ENCODE measurements at regions not wholly inside any gene's neighbourhood (a gene's known extent, or its start where the extent isn't known, plus 50 kb on each side); places are given as distances from the start of the nearest gene placed in this dataset.

GRCh38 chr16:64730261-64730660, 391.6 kb downstream of the CDH11 start:
- H3K4me1 ChIP-seq (ENCODE audit: insufficient read depth, low read length): no peaks in the 10 kb centered on the region
- no peak overlapping the region for H3K27ac ChIP-seq (ENCODE audit: low read depth, low read length)
- Mint-ChIP-seq H3K9me3 (peaks cover 0 to 34% (median 18%) of the 10 kb centered on the region in 8 donors), H3K4me3 (no peak overlapping the region), H3K4me1 (no peaks in the 10 kb centered on the region), H3K27me3 (no peaks in the 10 kb centered on the region), H3K27ac (no peak overlapping the region), H3K36me3 (no peaks in the 10 kb centered on the region)
- H3K9me3 ChIP-seq (ENCODE audit: control insufficient read depth in 1 of 2, low read length in 2 of 2): peaks cover 0 to 8% of the 10 kb centered on the region in 2 donors
- H3K36me3 ChIP-seq (ENCODE audit: insufficient read depth, low read length): no peaks in the 10 kb centered on the region
- intact Hi-C loops (cut with micrococcal nuclease): no loop called here
- DNase-seq: no peak
- no peak overlapping the region for H3K4me3 ChIP-seq (ENCODE audit: low read length in 2 of 2)
- ChIA-PET CTCF (ENCODE audit: partially characterized antibody) (no interaction called here), POLR2A (ENCODE audit: partially characterized antibody) (no interaction called here)
- H3K27me3 ChIP-seq (ENCODE audit: insufficient read depth, low read length): no peaks in the 10 kb centered on the region

- POLR2A ChIA-PET (ENCODE audit: partially characterized antibody): no interaction called here
- intact Hi-C loops (cut with micrococcal nuclease): no loop called here
Measured at GRCh38 chr16:64724339-64724738, 397.5 kb downstream of the CDH11 start.

DNA sequence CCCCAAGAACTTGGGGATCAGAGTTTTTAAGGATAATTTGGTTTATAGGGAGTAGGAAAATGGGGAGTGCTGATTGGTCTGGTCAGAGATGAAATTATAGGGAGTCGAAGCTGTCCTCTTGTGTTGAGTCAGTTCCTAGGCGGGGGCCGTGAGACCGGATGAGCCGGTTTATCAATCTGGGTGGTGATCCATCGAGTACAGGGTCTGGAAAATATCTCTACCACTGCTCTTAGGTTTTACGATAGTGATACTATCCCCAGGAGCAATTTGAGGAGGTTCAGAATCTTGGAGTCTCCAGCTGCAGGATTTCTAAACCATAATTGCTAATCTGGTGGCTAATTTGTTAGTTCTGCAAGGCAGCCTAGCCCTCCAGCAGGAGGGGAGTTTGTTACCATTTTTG, 403.4 kb downstream of the CDH11 start:
- DNase-seq: no peak
- no peak overlapping the region for H3K27ac ChIP-seq (ENCODE audit: low read depth, low read length)
- no peaks in the 10 kb centered on the region for H3K27me3 Mint-ChIP-seq
- no peaks in the 10 kb centered on the region for H3K27me3 ChIP-seq (ENCODE audit: insufficient read depth, low read length)
- peaks cover 7 to 36% (median 17%) of the 10 kb centered on the region in 8 donors for H3K9me3 Mint-ChIP-seq
- intact Hi-C loops (cut with micrococcal nuclease): no loop called here
- H3K36me3 Mint-ChIP-seq: no peaks in the 10 kb centered on the region
- ChIA-PET CTCF (ENCODE audit: partially characterized antibody) (no interaction called here), POLR2A (ENCODE audit: partially characterized antibody) (no interaction called here)
- H3K4me1 Mint-ChIP-seq: no peaks in the 10 kb centered on the region
- H3K9me3 ChIP-seq (ENCODE audit: control insufficient read depth in 1 of 2, low read length in 2 of 2): no peaks in the 10 kb centered on the region
- H3K4me3 ChIP-seq (ENCODE audit: low read length in 2 of 2): no peak overlapping the region
- H3K4me1 ChIP-seq (ENCODE audit: insufficient read depth, low read length): no peaks in the 10 kb centered on the region
- no peak overlapping the region for H3K4me3 Mint-ChIP-seq
- H3K36me3 ChIP-seq (ENCODE audit: insufficient read depth, low read length): no peaks in the 10 kb centered on the region
- H3K27ac Mint-ChIP-seq: no peak overlapping the region

More at GRCh38 chr16:64724339-64724738, 397.5 kb downstream of the CDH11 start:
- Histone ChIP-seq H3K36me3 (ENCODE audit: insufficient read depth, low read length) (no peaks in the 10 kb centered on the region), H3K4me1 (ENCODE audit: insufficient read depth, low read length) (no peaks in the 10 kb centered on the region), H3K4me3 (ENCODE audit: low read length in 2 of 2) (no peak overlapping the region), H3K9me3 (ENCODE audit: control insufficient read depth in 1 of 2, low read length in 2 of 2) (peaks cover 0 to 8% of the 10 kb centered on the region in 2 donors), H3K27ac (ENCODE audit: low read depth, low read length) (no peak overlapping the region), H3K27me3 (ENCODE audit: insufficient read depth, low read length) (no peaks in the 10 kb centered on the region)
- CTCF ChIA-PET (ENCODE audit: partially characterized antibody): no interaction called here
- no peaks in the 10 kb centered on the region for H3K36me3 Mint-ChIP-seq
- no peak for DNase-seq
- no peaks in the 10 kb centered on the region for H3K27me3 Mint-ChIP-seq
- H3K4me1 Mint-ChIP-seq: no peaks in the 10 kb centered on the region
- peaks cover 0 to 36% (median 16%) of the 10 kb centered on the region in 8 donors for H3K9me3 Mint-ChIP-seq
- no peak overlapping the region for H3K27ac Mint-ChIP-seq
- no peak overlapping the region for H3K4me3 Mint-ChIP-seq

GRCh38 chr16:64717871-64718270, 404.0 kb downstream of the CDH11 start:
- ChIA-PET CTCF (ENCODE audit: partially characterized antibody) (no interaction called here), POLR2A (ENCODE audit: partially characterized antibody) (no interaction called here)
- no peaks in the 10 kb centered on the region for H3K36me3 ChIP-seq (ENCODE audit: insufficient read depth, low read length)
- no peak overlapping the region for H3K27ac ChIP-seq (ENCODE audit: low read depth, low read length)
- Mint-ChIP-seq H3K4me3 (no peak overlapping the region), H3K27me3 (no peaks in the 10 kb centered on the region), H3K27ac (no peak overlapping the region), H3K4me1 (no peaks in the 10 kb centered on the region), H3K36me3 (no peaks in the 10 kb centered on the region), H3K9me3 (peaks cover 7 to 36% (median 17%) of the 10 kb centered on the region in 8 donors)
- DNase-seq: no peak
- intact Hi-C loops (cut with micrococcal nuclease): no loop called here
- H3K27me3 ChIP-seq (ENCODE audit: insufficient read depth, low read length): no peaks in the 10 kb centered on the region
- no peaks in the 10 kb centered on the region for H3K9me3 ChIP-seq (ENCODE audit: control insufficient read depth in 1 of 2, low read length in 2 of 2)
- no peaks in the 10 kb centered on the region for H3K4me1 ChIP-seq (ENCODE audit: insufficient read depth, low read length)
- H3K4me3 ChIP-seq (ENCODE audit: low read length in 2 of 2): no peak overlapping the region

- ChIA-PET CTCF (ENCODE audit: partially characterized antibody) (no interaction called here), POLR2A (ENCODE audit: partially characterized antibody) (no interaction called here)
- no peak overlapping the region for H3K4me3 Mint-ChIP-seq
- peaks cover 7 to 41% (median 21%) of the 10 kb centered on the region in 8 donors for H3K9me3 Mint-ChIP-seq
- DNase-seq: no peak
- H3K9me3 ChIP-seq (ENCODE audit: control insufficient read depth in 1 of 2, low read length in 2 of 2): no peaks in the 10 kb centered on the region
- H3K27me3 Mint-ChIP-seq: no peaks in the 10 kb centered on the region
- H3K36me3 ChIP-seq (ENCODE audit: insufficient read depth, low read length): no peaks in the 10 kb centered on the region
- intact Hi-C loops (cut with micrococcal nuclease): no loop called here
- H3K27me3 ChIP-seq (ENCODE audit: insufficient read depth, low read length): no peaks in the 10 kb centered on the region
- H3K27ac Mint-ChIP-seq: no peak overlapping the region
- H3K4me1 Mint-ChIP-seq: no peaks in the 10 kb centered on the region
- H3K4me3 ChIP-seq (ENCODE audit: low read length in 2 of 2): no peak overlapping the region
- no peak overlapping the region for H3K27ac ChIP-seq (ENCODE audit: low read depth, low read length)
- H3K4me1 ChIP-seq (ENCODE audit: insufficient read depth, low read length): no peaks in the 10 kb centered on the region
- no peaks in the 10 kb centered on the region for H3K36me3 Mint-ChIP-seq
Measured at GRCh38 chr16:64715624-64716023, 406.2 kb downstream of the CDH11 start.

- peaks cover 2 to 46% (median 18%) of the 10 kb centered on the region in 8 donors for H3K9me3 Mint-ChIP-seq
- Histone ChIP-seq H3K4me1 (ENCODE audit: insufficient read depth, low read length) (no peaks in the 10 kb centered on the region), H3K27me3 (ENCODE audit: insufficient read depth, low read length) (no peaks in the 10 kb centered on the region), H3K4me3 (ENCODE audit: low read length in 2 of 2) (no peak overlapping the region), H3K36me3 (ENCODE audit: insufficient read depth, low read length) (no peaks in the 10 kb centered on the region), H3K9me3 (ENCODE audit: control insufficient read depth in 1 of 2, low read length in 2 of 2) (peaks cover 0 to 3% of the 10 kb centered on the region in 2 donors), H3K27ac (ENCODE audit: low read depth, low read length) (no peak overlapping the region)
- POLR2A ChIA-PET (ENCODE audit: partially characterized antibody): no interaction called here
- no peak overlapping the region for H3K4me3 Mint-ChIP-seq
- intact Hi-C loops (cut with micrococcal nuclease): no loop called here
- H3K4me1 Mint-ChIP-seq: no peaks in the 10 kb centered on the region
- CTCF ChIA-PET (ENCODE audit: partially characterized antibody): no interaction called here
- no peaks in the 10 kb centered on the region for H3K27me3 Mint-ChIP-seq
- H3K36me3 Mint-ChIP-seq: no peaks in the 10 kb centered on the region
- H3K27ac Mint-ChIP-seq: no peak overlapping the region
- no peak for DNase-seq
Measured at GRCh38 chr16:64712026-64712425, 409.8 kb downstream of the CDH11 start.

DNA sequence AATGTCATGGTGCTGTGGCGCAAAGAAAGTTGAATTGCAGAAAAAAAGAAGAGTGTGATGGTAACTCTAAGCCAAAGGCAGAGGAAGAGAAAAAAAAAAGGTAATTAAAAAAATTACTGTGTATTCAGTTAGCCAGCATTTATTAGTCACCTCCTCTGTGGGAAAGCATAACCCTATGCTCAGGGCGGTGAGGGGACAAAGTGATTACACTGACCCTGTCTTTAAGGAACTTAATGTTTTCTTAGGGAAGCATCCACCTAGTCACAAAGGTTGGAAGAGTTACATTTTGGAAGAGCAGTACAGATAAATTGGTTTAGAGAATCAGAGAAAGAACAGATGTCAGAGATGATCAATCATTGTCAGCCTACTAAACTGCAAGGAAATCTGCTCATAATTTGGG, 410.3 kb downstream of the CDH11 start:
- H3K27ac Mint-ChIP-seq: no peak overlapping the region
- H3K4me3 ChIP-seq (ENCODE audit: low read length in 2 of 2): no peak overlapping the region
- ChIA-PET POLR2A (ENCODE audit: partially characterized antibody) (no interaction called here), CTCF (ENCODE audit: partially characterized antibody) (no interaction called here)
- no peaks in the 10 kb centered on the region for H3K36me3 ChIP-seq (ENCODE audit: insufficient read depth, low read length)
- no peaks in the 10 kb centered on the region for H3K4me1 ChIP-seq (ENCODE audit: insufficient read depth, low read length)
- no peak overlapping the region for H3K4me3 Mint-ChIP-seq
- H3K36me3 Mint-ChIP-seq: no peaks in the 10 kb centered on the region
- H3K27me3 Mint-ChIP-seq: no peaks in the 10 kb centered on the region
- no peaks in the 10 kb centered on the region for H3K4me1 Mint-ChIP-seq
- H3K27me3 ChIP-seq (ENCODE audit: insufficient read depth, low read length): no peaks in the 10 kb centered on the region
- no peak overlapping the region for H3K27ac ChIP-seq (ENCODE audit: low read depth, low read length)
- H3K9me3 Mint-ChIP-seq: peaks cover 3 to 46% (median 17%) of the 10 kb centered on the region in 8 donors
- intact Hi-C loops (cut with micrococcal nuclease): no loop called here
- no peak for DNase-seq
- peaks cover 0 to 3% of the 10 kb centered on the region in 2 donors for H3K9me3 ChIP-seq (ENCODE audit: control insufficient read depth in 1 of 2, low read length in 2 of 2)

DNA sequence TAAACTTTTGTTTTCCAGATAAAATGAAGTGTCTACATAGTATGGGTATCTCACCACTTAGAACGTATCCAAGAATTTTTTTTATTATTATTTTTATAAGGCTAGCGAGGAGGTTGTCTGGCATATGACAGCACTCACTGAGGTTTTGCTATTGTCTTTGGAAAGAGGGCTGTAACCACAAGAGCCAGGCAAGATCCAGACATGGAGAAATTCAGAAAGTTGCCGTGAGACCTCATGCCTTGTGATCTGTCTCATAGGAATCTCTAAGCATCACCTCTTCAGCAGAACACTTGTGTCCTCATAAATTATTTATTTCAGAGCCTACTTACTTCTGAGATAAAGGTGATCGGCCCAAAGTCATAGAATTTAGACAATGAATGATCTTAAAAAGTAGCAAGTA, 410.8 kb downstream of the CDH11 start:
- H3K4me1 ChIP-seq (ENCODE audit: insufficient read depth, low read length): no peaks in the 10 kb centered on the region
- intact Hi-C loops (cut with micrococcal nuclease): no loop called here
- H3K27me3 ChIP-seq (ENCODE audit: insufficient read depth, low read length): no peaks in the 10 kb centered on the region
- H3K9me3 Mint-ChIP-seq: peaks cover 4 to 43% (median 15%) of the 10 kb centered on the region in 8 donors
- H3K9me3 ChIP-seq (ENCODE audit: control insufficient read depth in 1 of 2, low read length in 2 of 2): peaks cover 0 to 3% of the 10 kb centered on the region in 2 donors
- H3K4me1 Mint-ChIP-seq: no peaks in the 10 kb centered on the region
- ChIA-PET POLR2A (ENCODE audit: partially characterized antibody) (no interaction called here), CTCF (ENCODE audit: partially characterized antibody) (no interaction called here)
- H3K36me3 Mint-ChIP-seq: no peaks in the 10 kb centered on the region
- no peak overlapping the region for H3K4me3 ChIP-seq (ENCODE audit: low read length in 2 of 2)
- no peak overlapping the region for H3K4me3 Mint-ChIP-seq
- H3K27me3 Mint-ChIP-seq: no peaks in the 10 kb centered on the region
- no peak overlapping the region for H3K27ac ChIP-seq (ENCODE audit: low read depth, low read length)
- no peaks in the 10 kb centered on the region for H3K36me3 ChIP-seq (ENCODE audit: insufficient read depth, low read length)
- H3K27ac Mint-ChIP-seq: no peak overlapping the region
- DNase-seq: no peak
